CD8-positive, alpha-beta memory T cell (primary cell): ENCODE measurements at regions not wholly inside any gene's neighbourhood (a gene's known extent, or its start where the extent isn't known, plus 50 kb on each side); places are given as distances from the start of the nearest gene placed in this dataset.

Experiments
- CTCF ChIA-PET: fragments of 350-600 bp; sonication (Branson Sonifier 250); formaldehyde crosslinking; loops from one replicate; lab custom pipeline; 2021; ENCODE audit warnings: antibody characterized with exemption; lab: Charles Lee
- POLR2A ChIA-PET: fragments of 350-600 bp; sonication (Branson Sonifier 250); formaldehyde crosslinking; loops from one replicate; lab custom pipeline; 2021; ENCODE audit warnings: antibody characterized with exemption; lab: Charles Lee
- DNase-seq, 5 donors: peaks; one replicate each; pipeline versions ENCODE4 v3.0.0 to v3.0.0-alpha.2; 2020 to 2022; ENCODE audit warnings: mixed read lengths in 1 of 5
- H3K27ac ChIP-seq: one replicate; pipeline ENCODE4 v1.7.0; 2013; ENCODE audit warnings: low read depth, mild to moderate bottlenecking, low read length, moderate library complexity
- H3K27me3 ChIP-seq: 2 replicates; pipeline ENCODE4 v1.7.0; 2013; ENCODE audit warnings: low read length, mild to moderate bottlenecking; ENCODE audit not compliant: insufficient read depth, poor library complexity, severe bottlenecking
- H3K36me3 ChIP-seq: 2 replicates; pipeline ENCODE4 v1.7.0; 2013; ENCODE audit warnings: mild to moderate bottlenecking, low read length, moderate library complexity; ENCODE audit not compliant: insufficient read depth
- H3K4me1 ChIP-seq: 2 replicates; pipeline ENCODE4 v1.7.0; 2013; ENCODE audit warnings: mild to moderate bottlenecking, low read length, moderate library complexity; ENCODE audit not compliant: insufficient read depth
- H3K4me3 ChIP-seq: 2 replicates; pipeline ENCODE4 v1.7.0; 2013; ENCODE audit warnings: mild to moderate bottlenecking, low read length
- H3K9me3 ChIP-seq: 2 replicates; pipeline ENCODE4 v1.7.0; 2013; ENCODE audit warnings: mild to moderate bottlenecking, low read length
- H3K27ac Mint-ChIP-seq, 8 donors: one replicate each; pipeline ENCODE4 v1.8.0; 2020 to 2021; ENCODE audit warnings: mixed read lengths in 8 of 8, mild to moderate bottlenecking in 6 of 8, inconsistent platforms in 3 of 8, moderate library complexity in 3 of 8
- H3K27me3 Mint-ChIP-seq, 2 donors: one replicate each; pipeline ENCODE4 v1.8.0; 2020 to 2021; ENCODE audit warnings: mixed read lengths in 2 of 2, mild to moderate bottlenecking in 1 of 2, moderate library complexity in 1 of 2
- H3K36me3 Mint-ChIP-seq, 3 donors: one replicate each; pipeline ENCODE4 v1.8.0; 2020 to 2021; ENCODE audit warnings: mixed read lengths in 3 of 3, inconsistent platforms in 1 of 3, mild to moderate bottlenecking in 1 of 3
- H3K4me1 Mint-ChIP-seq, 3 donors: one replicate each; pipeline ENCODE4 v1.8.0; 2020 to 2021; ENCODE audit warnings: mixed read lengths in 3 of 3, inconsistent platforms in 1 of 3, mild to moderate bottlenecking in 1 of 3
- H3K4me3 Mint-ChIP-seq, 7 donors: one replicate each; pipeline ENCODE4 v1.8.0; 2020 to 2021; ENCODE audit warnings: mixed read lengths in 7 of 7, mild to moderate bottlenecking in 6 of 7, moderate library complexity in 4 of 7, inconsistent platforms in 2 of 7
- H3K9me3 Mint-ChIP-seq, 5 donors: one replicate each; pipeline ENCODE4 v1.8.0; 2020 to 2022; ENCODE audit warnings: mixed read lengths in 5 of 5, mild to moderate bottlenecking in 3 of 5, moderate library complexity in 2 of 5, inconsistent platforms in 1 of 5

GRCh38 chr13:85853161-85853894, 54.1 kb upstream of the SLITRK6 start:
- DNase-seq, result no peak
- POLR2A ChIA-PET, result no interaction called here
- no peaks in the 10 kb centered on the region for H3K4me1 ChIP-seq
- Mint-ChIP-seq H3K4me3 (no peak overlapping the region), H3K9me3 (peaks cover 6 to 27% (median 9%) of the 10 kb centered on the region in 5 donors), H3K27me3 (no peaks in the 10 kb centered on the region), H3K36me3 (no peaks in the 10 kb centered on the region), H3K27ac (peak overlapping the region in 1 of 8 donors; percentile 14), H3K4me1 (no peaks in the 10 kb centered on the region)
- H3K36me3 ChIP-seq, result no peaks in the 10 kb centered on the region
- H3K4me3 ChIP-seq, result no peak overlapping the region
- H3K9me3 ChIP-seq, result no peaks in the 10 kb centered on the region
- CTCF ChIA-PET, result no interaction called here
- no peaks in the 10 kb centered on the region for H3K27me3 ChIP-seq
- H3K27ac ChIP-seq, result no peak overlapping the region
